DOHH2 (cell line): ENCODE measurements at regions not wholly inside any gene's neighbourhood (a gene's known extent, or its start where the extent isn't known, plus 50 kb on each side); places are given as distances from the start of the nearest gene placed in this dataset.
"Not testable (repeated sequence)": the region's sequence is repeated elsewhere in the genome, so short reads cannot be mapped to it uniquely, and the experiment has no call there.

Source experiments
- CTCF ChIP-seq: fragments of 200-600 bp; sonication (generic); IDR thresholded peaks from one replicate; pipeline ENCODE4 v1.5.1; 2014; ENCODE audit warnings: antibody characterized with exemption, mild to moderate bottlenecking, low read depth, low read length; ENCODE audit not compliant: poor library complexity, severe bottlenecking
- EZH2phosphoT487 ChIP-seq: fragments of 200-600 bp; sonication (generic); IDR thresholded peaks from 2 replicates; pipeline ENCODE4 v1.6.1; 2017; ENCODE audit warnings: borderline replicate concordance, mild to moderate bottlenecking, antibody characterized with exemption, low read length, moderate library complexity, mixed read lengths

- TF ChIP-seq CTCF, EZH2phosphoT487: not testable (repeated sequence)
These were observed 186.8 kb downstream of the USP22 start for GRCh38 chr17:20855910-20856470.
